Right atrium auricular region (tissue), 2 donors: ENCODE measurements at regions not wholly inside any gene's neighbourhood (a gene's known extent, or its start where the extent isn't known, plus 50 kb on each side); places are given as distances from the start of the nearest gene placed in this dataset.

Experiments
- DNase-seq: peaks from one replicate; pipeline ENCODE4 v3.0.0-alpha.2; 2019; ENCODE audit warnings: low spot score
- H3K27ac ChIP-seq, 2 donors: fragments of 200-600 bp; sonication (generic); 1 replicate in 1 of 2; 2 replicates in 1 of 2; pipeline ENCODE4 v1.5.1; 2016 to 2019
- H3K27me3 ChIP-seq, 2 donors: fragments of 200-600 bp; sonication (generic); one replicate each; pipeline versions ENCODE4 v1.5.1 to v1.6.0; 2017 to 2019
- H3K36me3 ChIP-seq: fragments of 200-600 bp; sonication (generic); one replicate; pipeline ENCODE4 v1.5.1; 2016
- H3K4me1 ChIP-seq, 2 donors: fragments of 200-600 bp; sonication (generic); one replicate each; pipeline versions ENCODE4 v1.5.1 to v1.6.0; 2017 to 2019
- H3K4me3 ChIP-seq, 2 donors: fragments of 200-600 bp; sonication (generic); 1 replicate in 1 of 2; 2 replicates in 1 of 2; pipeline ENCODE4 v1.5.1; 2017 to 2019; ENCODE audit warnings: mild to moderate bottlenecking in 1 of 2, moderate library complexity in 1 of 2
- H3K9me3 ChIP-seq, 2 donors: fragments of 200-600 bp; sonication (generic); one replicate each; pipeline ENCODE4 v1.5.1; 2019
- CTCF ChIP-seq, 2 donors: fragments of 200-600 bp; sonication (generic); IDR thresholded peaks; one replicate each; pipeline ENCODE4 v1.5.1; 2019; ENCODE audit warnings: antibody characterized with exemption in 2 of 2

GRCh38 chr1:112325504-112325903 is 70.5 kb upstream of the CTTNBP2NL start:
- no peak for DNase-seq
- Histone ChIP-seq H3K4me3 (no peak overlapping the region), H3K27me3 (no peaks in the 10 kb centered on the region), H3K36me3 (no peaks in the 10 kb centered on the region), H3K9me3 (no peaks in the 10 kb centered on the region), H3K4me1 (no peaks in the 10 kb centered on the region), H3K27ac (no peak overlapping the region)
- no peak for TF ChIP-seq CTCF (IDR thresholded peaks at IDR 0.05)

GRCh38 chr1:112328600-112328999 is 67.4 kb upstream of the CTTNBP2NL start:
- Histone ChIP-seq H3K27me3 (no peaks in the 10 kb centered on the region), H3K9me3 (no peaks in the 10 kb centered on the region), H3K36me3 (no peaks in the 10 kb centered on the region), H3K4me1 (no peaks in the 10 kb centered on the region), H3K27ac (no peak overlapping the region), H3K4me3 (no peak overlapping the region)
- no peak for DNase-seq
- no peak for TF ChIP-seq CTCF (IDR thresholded peaks at IDR 0.05)

- TF ChIP-seq CTCF (IDR thresholded peaks at IDR 0.05), result no peak
- H3K9me3 ChIP-seq, result no peaks in the 10 kb centered on the region
- no peak for DNase-seq
- no peak overlapping the region for H3K4me3 ChIP-seq
- H3K36me3 ChIP-seq, result no peaks in the 10 kb centered on the region
- H3K27ac ChIP-seq, result no peak overlapping the region
- no peaks in the 10 kb centered on the region for H3K27me3 ChIP-seq
- no peaks in the 10 kb centered on the region for H3K4me1 ChIP-seq
These were observed 63.6 kb upstream of the CTTNBP2NL start for GRCh38 chr1:112332176-112333150.

- Histone ChIP-seq H3K27me3 (no peaks in the 10 kb centered on the region), H3K36me3 (no peaks in the 10 kb centered on the region), H3K9me3 (no peaks in the 10 kb centered on the region), H3K27ac (no peak overlapping the region), H3K4me1 (no peaks in the 10 kb centered on the region), H3K4me3 (no peak overlapping the region)
- no peak for TF ChIP-seq CTCF (IDR thresholded peaks at IDR 0.05)
- no peak for DNase-seq
These were observed 60.7 kb upstream of the CTTNBP2NL start for GRCh38 chr1:112335351-112335750.

- peak; percentile 72 to 79 for TF ChIP-seq CTCF (IDR thresholded peaks at IDR 0.05)
- peak; percentile 66 for DNase-seq
- H3K4me3 ChIP-seq, result no peak overlapping the region
- H3K4me1 ChIP-seq, result no peaks in the 10 kb centered on the region
- H3K27me3 ChIP-seq, result no peaks in the 10 kb centered on the region
- H3K27ac ChIP-seq, result no peak overlapping the region
- H3K36me3 ChIP-seq, result no peaks in the 10 kb centered on the region
- H3K9me3 ChIP-seq, result no peaks in the 10 kb centered on the region
These were observed 58.9 kb upstream of the CTTNBP2NL start for GRCh38 chr1:112337028-112337531.
